ENCODE measurements at regions not wholly inside any gene's neighbourhood (a gene's known extent, or its start where the extent isn't known, plus 50 kb on each side); places are given as distances from the start of the nearest gene placed in this dataset.

DNA sequence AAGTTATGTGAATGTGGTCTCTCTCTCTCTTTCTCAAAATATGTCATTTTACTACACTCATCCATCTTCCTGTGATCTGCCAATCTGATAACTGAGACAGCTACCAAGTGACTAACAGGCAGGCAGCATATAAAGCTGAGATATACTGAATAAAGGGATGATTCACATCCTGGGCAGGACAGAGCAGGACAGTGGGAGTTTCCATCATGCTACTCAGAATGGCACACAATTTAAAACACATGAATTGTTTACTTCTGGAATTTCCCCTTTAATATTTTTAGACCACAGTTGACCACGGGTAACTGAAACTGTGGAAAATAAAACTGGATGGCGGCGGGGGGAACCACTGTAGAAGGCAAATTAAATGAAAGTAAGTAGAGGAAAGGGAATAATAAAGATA is 58.6 kb upstream of the DCTD start (continued):
- TF ChIP-seq ZNF318 (IDR thresholded peaks at IDR 0.05; ENCODE audit: borderline replicate concordance in 1 of 2, low read depth in 1 of 2) = no peak
- no peak for TF ChIP-seq ZNF23 (CRISPR knock-in tag; IDR thresholded peaks at IDR 0.05)
- TF ChIP-seq TEAD2 (tag; IDR thresholded peaks at IDR 0.05) = no peak
- no peak for TF ChIP-seq NFIC (IDR thresholded peaks at IDR 0.05)
- no peak for TF ChIP-seq PCBP1 (IDR thresholded peaks at IDR 0.05; ENCODE audit: low read depth, low read length, poor library complexity, severe bottlenecking)
- no peak for TF ChIP-seq NFXL1 (CRISPR knock-in tag; IDR thresholded peaks at IDR 0.05)
- TF ChIP-seq SMC3 (conservative IDR thresholded peaks at IDR 0.05; ENCODE audit: insufficient read depth, low read depth, low read length) = no peak
- no peak for TF ChIP-seq SIN3A (IDR thresholded peaks at IDR 0.05; ENCODE audit: borderline replicate concordance in 2 of 2, control insufficient read depth in 1 of 2, low read depth in 2 of 2, low read length in 2 of 2)
- no peak for TF ChIP-seq ZNF707 (CRISPR knock-in tag; conservative IDR thresholded peaks at IDR 0.05)
- no peak for TF ChIP-seq KAT8 (IDR thresholded peaks at IDR 0.05; ENCODE audit: low read depth)
- TF ChIP-seq TBP (optimal IDR thresholded peaks at IDR 0.05; ENCODE audit: low read depth, low read length) = peak; percentile 16
- TF ChIP-seq PML (IDR thresholded peaks at IDR 0.05; ENCODE audit: low read length) = no peak; the same call in 1 of the 2 replicates
- TF ChIP-seq CBX5 (IDR thresholded peaks at IDR 0.05; ENCODE audit: borderline replicate concordance, low read depth) = no peak
- TF ChIP-seq, protein P1, sequence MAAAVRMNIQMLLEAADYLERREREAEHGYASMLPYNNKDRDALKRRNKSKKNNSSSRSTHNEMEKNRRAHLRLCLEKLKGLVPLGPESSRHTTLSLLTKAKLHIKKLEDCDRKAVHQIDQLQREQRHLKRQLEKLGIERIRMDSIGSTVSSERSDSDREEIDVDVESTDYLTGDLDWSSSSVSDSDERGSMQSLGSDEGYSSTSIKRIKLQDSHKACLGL (CRISPR knock-in tag; IDR thresholded peaks at IDR 0.05; ENCODE audit: borderline replicate concordance, poor library complexity, severe bottlenecking) = no peak
- TF ChIP-seq MLX (CRISPR knock-in tag; conservative IDR thresholded peaks at IDR 0.05) = no peak
- no peak for TF ChIP-seq ZNF224 (CRISPR knock-in tag; IDR thresholded peaks at IDR 0.05)
- no peak for TF ChIP-seq HEY1 (CRISPR knock-in tag; IDR thresholded peaks at IDR 0.05; ENCODE audit: borderline replicate concordance)
- TF ChIP-seq ZFP30 (CRISPR knock-in tag; IDR thresholded peaks at IDR 0.05; ENCODE audit: borderline replicate concordance) = no peak
- no peak for TF ChIP-seq POLR3A (IDR thresholded peaks at IDR 0.05; ENCODE audit: borderline replicate concordance, extremely low read depth, insufficient read depth, insufficient read length)
- TF ChIP-seq CAMTA2 (CRISPR knock-in tag; conservative IDR thresholded peaks at IDR 0.05) = no peak

Measured in K562 (cell line).